SK-N-MC (cell line): ENCODE measurements at regions not wholly inside any gene's neighbourhood (a gene's known extent, or its start where the extent isn't known, plus 50 kb on each side); places are given as distances from the start of the nearest gene placed in this dataset.
"Not testable (repeated sequence)": the region's sequence is repeated elsewhere in the genome, so short reads cannot be mapped to it uniquely, and the experiment has no call there.

Source experiments
- DNase-seq: peaks from one replicate; pipeline ENCODE4 v3.0.0-alpha.2; 2011; ENCODE audit warnings: low read depth, low spot score
- H3K27ac ChIP-seq: fragments of 200-600 bp; sonication (generic); 2 replicates; pipeline ENCODE4 v1.5.1; 2016; ENCODE audit warnings: mixed run types
- H3K36me3 ChIP-seq: fragments of 200-600 bp; sonication (generic); 2 replicates; pipeline ENCODE4 v1.6.1; 2017; ENCODE audit warnings: antibody characterized with exemption, low read length, mixed read lengths; ENCODE audit not compliant: insufficient read depth
- H3K4me3 ChIP-seq: fragments of 200-600 bp; sonication (generic); 2 replicates; pipeline ENCODE4 v1.5.1; 2016
- H3K9ac ChIP-seq: fragments of 200-600 bp; sonication (generic); 2 replicates; pipeline ENCODE4 v1.8.0; 2017; ENCODE audit warnings: mixed run types, mixed read lengths; ENCODE audit not compliant: insufficient read length
- H3K9me3 ChIP-seq: fragments of 200-600 bp; sonication (generic); 2 replicates; pipeline ENCODE4 v1.6.1; 2017; ENCODE audit warnings: low read depth, mild to moderate bottlenecking, antibody characterized with exemption, low read length, moderate library complexity, mixed read lengths
- EZH2 ChIP-seq: fragments of 200-600 bp; sonication (generic); IDR thresholded peaks from one replicate; pipeline ENCODE4 v1.6.1; 2017; ENCODE audit warnings: antibody characterized with exemption
- FOXP2 ChIP-seq: optimal IDR thresholded peaks from 2 replicates; pipeline ENCODE3; 2011; ENCODE audit warnings: mild to moderate bottlenecking, moderate library complexity; ENCODE audit not compliant: insufficient read depth; ENCODE audit errors: extremely low read length, control extremely low read depth
- POLR2AphosphoS5 ChIP-seq: IDR thresholded peaks from 2 replicates; pipeline ENCODE4 v1.6.1; 2012; ENCODE audit warnings: mild to moderate bottlenecking, low read depth, low read length, borderline replicate concordance

- H3K36me3 ChIP-seq, result no peaks in the 10 kb centered on the region
- no peak for TF ChIP-seq POLR2AphosphoS5
- TF ChIP-seq FOXP2, result no peak
- H3K27ac ChIP-seq, result no peak overlapping the region
- H3K4me3 ChIP-seq, result no peak overlapping the region
- H3K9me3 ChIP-seq, result no peaks in the 10 kb centered on the region
- no peak for DNase-seq
- no peak overlapping the region for H3K9ac ChIP-seq
Observed at GRCh38 chr15:26212109-26212508, 349.0 kb upstream of the ATP10A start.

GRCh38 chr15:26210980-26211379 is 347.9 kb upstream of the ATP10A start:
- DNase-seq, result no peak
- TF ChIP-seq FOXP2 (no peak), EZH2 (no peak), POLR2AphosphoS5 (no peak)

GRCh38 chr15:26201177-26201858 is 338.2 kb upstream of the ATP10A start:
- Histone ChIP-seq H3K36me3 (no peaks in the 10 kb centered on the region), H3K27ac (no peak overlapping the region), H3K9ac (no peak overlapping the region), H3K9me3 (no peaks in the 10 kb centered on the region), H3K4me3 (no peak overlapping the region)
- TF ChIP-seq FOXP2, result no peak
- no peak for TF ChIP-seq EZH2
- no peak for TF ChIP-seq POLR2AphosphoS5
- DNase-seq, result no peak

More at GRCh38 chr15:26210980-26211379, 347.9 kb upstream of the ATP10A start:
- Histone ChIP-seq H3K9ac (no peak overlapping the region), H3K27ac (no peak overlapping the region), H3K36me3 (no peaks in the 10 kb centered on the region), H3K4me3 (no peak overlapping the region), H3K9me3 (no peaks in the 10 kb centered on the region)

- Histone ChIP-seq H3K4me3 (no peak overlapping the region), H3K9me3 (no peaks in the 10 kb centered on the region), H3K27ac (no peak overlapping the region), H3K9ac (no peak overlapping the region), H3K36me3 (no peaks in the 10 kb centered on the region)
- TF ChIP-seq POLR2AphosphoS5 (no peak), EZH2 (no peak), FOXP2 (no peak)
- DNase-seq, result no peak
Observed at GRCh38 chr15:26200427-26200826, 337.3 kb upstream of the ATP10A start.

- Histone ChIP-seq H3K4me3 (no peak overlapping the region), H3K9ac (no peak overlapping the region), H3K9me3 (no peaks in the 10 kb centered on the region), H3K27ac (no peak overlapping the region), H3K36me3 (no peaks in the 10 kb centered on the region)
- TF ChIP-seq EZH2 (no peak), FOXP2 (no peak), POLR2AphosphoS5 (no peak)
- DNase-seq, result no peak
Observed at GRCh38 chr15:26197719-26198118, 334.6 kb upstream of the ATP10A start.

GRCh38 chr15:26197060-26197459 is 333.9 kb upstream of the ATP10A start:
- no peak overlapping the region for H3K4me3 ChIP-seq
- H3K36me3 ChIP-seq, result no peaks in the 10 kb centered on the region
- no peak overlapping the region for H3K27ac ChIP-seq
- no peak overlapping the region for H3K9ac ChIP-seq
- H3K9me3 ChIP-seq, result no peaks in the 10 kb centered on the region
- no peak for DNase-seq
- no peak for TF ChIP-seq POLR2AphosphoS5
- TF ChIP-seq EZH2, result no peak

GRCh38 chr15:26191193-26191592 is 328.1 kb upstream of the ATP10A start:
- Histone ChIP-seq H3K27ac (no peak overlapping the region), H3K9ac (no peak overlapping the region), H3K9me3 (no peaks in the 10 kb centered on the region), H3K4me3 (no peak overlapping the region), H3K36me3 (no peaks in the 10 kb centered on the region)
- no peak for TF ChIP-seq FOXP2
- TF ChIP-seq POLR2AphosphoS5, result no peak
- no peak for TF ChIP-seq EZH2
- DNase-seq, result no peak

- not testable (repeated sequence) for DNase-seq, H3K4me3 ChIP-seq, H3K27ac ChIP-seq, H3K36me3 ChIP-seq, H3K9me3 ChIP-seq, H3K9ac ChIP-seq
Observed at GRCh38 chr15:26186138-26186537, 323.0 kb upstream of the ATP10A start.

- TF ChIP-seq EZH2 (no peak), POLR2AphosphoS5 (no peak), FOXP2 (no peak)
- Histone ChIP-seq H3K9me3 (no peaks in the 10 kb centered on the region), H3K36me3 (no peaks in the 10 kb centered on the region), H3K4me3 (no peak overlapping the region), H3K9ac (no peak overlapping the region), H3K27ac (no peak overlapping the region)
- DNase-seq, result no peak
Observed at GRCh38 chr15:26182441-26182840, 319.3 kb upstream of the ATP10A start.

- Histone ChIP-seq H3K9me3 (no peaks in the 10 kb centered on the region), H3K36me3 (no peaks in the 10 kb centered on the region), H3K27ac (no peak overlapping the region), H3K9ac (no peak overlapping the region), H3K4me3 (no peak overlapping the region)
- no peak for TF ChIP-seq POLR2AphosphoS5
- no peak for TF ChIP-seq FOXP2
- TF ChIP-seq EZH2, result no peak
- no peak for DNase-seq
Observed at GRCh38 chr15:26179906-26180305, 316.8 kb upstream of the ATP10A start.
